HT-29 (cell line): ENCODE measurements at regions not wholly inside any gene's neighbourhood (a gene's known extent, or its start where the extent isn't known, plus 50 kb on each side); places are given as distances from the start of the nearest gene placed in this dataset.
"Not testable (repeated sequence)": the region's sequence is repeated elsewhere in the genome, so short reads cannot be mapped to it uniquely, and the experiment has no call there.

Experiments used
- DNase-seq: peaks from one replicate; pipeline ENCODE4 v3.0.0-alpha.2; 2015; ENCODE audit warnings: low spot score

GRCh38 chr16:7843261-7843660 is 510.6 kb downstream of the RBFOX1 start:
- DNase-seq: no peak

GRCh38 chr16:7839568-7839967 is 506.9 kb downstream of the RBFOX1 start:
- no peak for DNase-seq

GRCh38 chr16:7834771-7835431 is 502.3 kb downstream of the RBFOX1 start:
- DNase-seq: no peak

GRCh38 chr16:7820816-7821215 is 488.2 kb downstream of the RBFOX1 start:
- no peak for DNase-seq

- no peak for DNase-seq
Measured at GRCh38 chr16:7805686-7806396, 473.2 kb downstream of the RBFOX1 start.

- DNase-seq: no peak
Measured at GRCh38 chr16:7804635-7805195, 472.1 kb downstream of the RBFOX1 start.

- no peak for DNase-seq
Measured at GRCh38 chr16:7792346-7792745, 459.7 kb downstream of the RBFOX1 start.

GRCh38 chr16:7791028-7791590 is 458.5 kb downstream of the RBFOX1 start:
- no peak for DNase-seq

GRCh38 chr16:7775072-7775488 is 442.4 kb downstream of the RBFOX1 start:
- DNase-seq: no peak

- DNase-seq: no peak
Measured at GRCh38 chr16:7772722-7773121, 440.1 kb downstream of the RBFOX1 start.

GRCh38 chr16:7769091-7769490 is 436.4 kb downstream of the RBFOX1 start:
- DNase-seq: not testable (repeated sequence)

- no peak for DNase-seq
Measured at GRCh38 chr16:7765079-7765550, 432.5 kb downstream of the RBFOX1 start.

GRCh38 chr16:7763111-7763510 is 430.5 kb downstream of the RBFOX1 start:
- no peak for DNase-seq
